Lung (tissue), 11 donors: ENCODE measurements at regions not wholly inside any gene's neighbourhood (a gene's known extent, or its start where the extent isn't known, plus 50 kb on each side); places are given as distances from the start of the nearest gene placed in this dataset.

Experiments used
- ATAC-seq: fragments of 200-7000 bp; cut with Tn5 transposase; one replicate; pipeline ENCODE4 v1.9.1; 2020; ENCODE audit warnings: moderate number of reproducible peaks; ENCODE audit not compliant: insufficient read depth, low FRiP score
- DNase-seq, 3 donors: peaks; one replicate each; pipeline ENCODE4 v3.0.0-alpha.2; 2013 to 2017
- H3K27ac ChIP-seq, 2 donors: one replicate each; pipeline ENCODE4 v1.5.1; 2013; ENCODE audit warnings: mild to moderate bottlenecking in 2 of 2, moderate library complexity in 2 of 2, control low read depth in 1 of 2, inconsistent platforms in 1 of 2, low read depth in 1 of 2, low read length in 1 of 2
- H3K27me3 ChIP-seq, 3 donors: one replicate each; pipeline ENCODE4 v1.5.1; 2013; ENCODE audit warnings: low read length in 2 of 3; ENCODE audit not compliant: control insufficient read depth in 3 of 3, insufficient read depth in 3 of 3
- H3K36me3 ChIP-seq, 4 donors: one replicate each; pipeline ENCODE4 v1.5.1; 2013; ENCODE audit warnings: low read length in 4 of 4, mild to moderate bottlenecking in 1 of 4, moderate library complexity in 1 of 4; ENCODE audit not compliant: control insufficient read depth in 4 of 4, insufficient read depth in 4 of 4
- H3K4me1 ChIP-seq, 5 donors: one replicate each; pipeline ENCODE4 v1.5.1; 2013; ENCODE audit warnings: low read length in 5 of 5, mild to moderate bottlenecking in 2 of 5, moderate library complexity in 1 of 5; ENCODE audit not compliant: control insufficient read depth in 5 of 5, insufficient read depth in 5 of 5
- H3K4me3 ChIP-seq: one replicate; pipeline ENCODE4 v1.5.1; 2013; ENCODE audit warnings: mild to moderate bottlenecking, control low read depth, moderate library complexity
- H3K9ac ChIP-seq, 2 donors: one replicate each; pipeline ENCODE4 v1.5.1; 2013; ENCODE audit warnings: low read length in 2 of 2, control low read depth in 1 of 2; ENCODE audit not compliant: insufficient read depth in 1 of 2
- H3K9me3 ChIP-seq, 4 donors: one replicate each; pipeline ENCODE4 v1.5.1; 2013; ENCODE audit warnings: low read length in 3 of 4, mild to moderate bottlenecking in 1 of 4, moderate library complexity in 1 of 4; ENCODE audit not compliant: control insufficient read depth in 4 of 4, insufficient read depth in 3 of 4
- WGBS, 2 donors: extraction: QIAGEN DNeasy Blood & Tissue Kit; methylation state at CpG; one replicate each; pipeline ENCODE4 v1.1.7; 2013; 5-methylcytosine and 5-hydroxymethylcytosine counted together
- TF ChIP-seq, protein P1 (sequence below): IDR thresholded peaks from 2 replicates; pipeline ENCODE4 v1.5.1; 2012; ENCODE audit warnings: mild to moderate bottlenecking; ENCODE audit errors: control extremely low read depth, extremely low read depth
- donor health status: control.
- donor health status: control.
- donor health status: Bipolar disorder and iron deficiency.
- donor health status: healthy.
- donor health status: DM: yes; HTN: yes; CAD: no.

DNA sequence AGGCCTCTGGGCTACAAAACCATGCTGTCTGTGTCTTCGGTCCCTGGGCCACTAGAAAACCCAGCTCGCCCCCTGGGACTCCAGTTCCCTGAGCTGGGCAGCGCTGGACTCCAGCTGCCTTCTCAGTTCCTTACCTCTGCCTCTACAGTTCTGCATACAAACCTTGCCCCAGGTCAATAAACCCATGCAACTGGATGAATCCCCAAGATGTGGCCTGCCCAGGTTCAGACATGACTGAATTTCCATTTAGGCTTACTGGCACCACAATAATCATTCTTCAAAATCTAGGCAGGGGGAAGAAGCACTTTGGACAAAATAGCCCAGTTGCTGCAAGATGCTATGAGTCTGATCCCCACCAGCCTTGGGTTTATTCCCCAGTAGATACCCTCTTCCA is 159.5 kb downstream of the RRAGC start:
- Histone ChIP-seq H3K27ac (no peak overlapping the region), H3K27me3 (peaks cover 4 to 9% (median 4%) of the 10 kb centered on the region in 3 donors), H3K4me1 (no peaks in the 10 kb centered on the region), H3K36me3 (no peaks in the 10 kb centered on the region), H3K4me3 (no peak overlapping the region), H3K9me3 (peaks cover 0 to 4% (median 0%) of the 10 kb centered on the region in 4 donors), H3K9ac (no peak overlapping the region)
- no peak for DNase-seq
- WGBS, 2 donors: 92 to 94% methylated on average over 3 of the region's 3 CpGs
- TF ChIP-seq, protein P1, sequence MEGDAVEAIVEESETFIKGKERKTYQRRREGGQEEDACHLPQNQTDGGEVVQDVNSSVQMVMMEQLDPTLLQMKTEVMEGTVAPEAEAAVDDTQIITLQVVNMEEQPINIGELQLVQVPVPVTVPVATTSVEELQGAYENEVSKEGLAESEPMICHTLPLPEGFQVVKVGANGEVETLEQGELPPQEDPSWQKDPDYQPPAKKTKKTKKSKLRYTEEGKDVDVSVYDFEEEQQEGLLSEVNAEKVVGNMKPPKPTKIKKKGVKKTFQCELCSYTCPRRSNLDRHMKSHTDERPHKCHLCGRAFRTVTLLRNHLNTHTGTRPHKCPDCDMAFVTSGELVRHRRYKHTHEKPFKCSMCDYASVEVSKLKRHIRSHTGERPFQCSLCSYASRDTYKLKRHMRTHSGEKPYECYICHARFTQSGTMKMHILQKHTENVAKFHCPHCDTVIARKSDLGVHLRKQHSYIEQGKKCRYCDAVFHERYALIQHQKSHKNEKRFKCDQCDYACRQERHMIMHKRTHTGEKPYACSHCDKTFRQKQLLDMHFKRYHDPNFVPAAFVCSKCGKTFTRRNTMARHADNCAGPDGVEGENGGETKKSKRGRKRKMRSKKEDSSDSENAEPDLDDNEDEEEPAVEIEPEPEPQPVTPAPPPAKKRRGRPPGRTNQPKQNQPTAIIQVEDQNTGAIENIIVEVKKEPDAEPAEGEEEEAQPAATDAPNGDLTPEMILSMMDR: no peak
- ATAC-seq: no peak

DNA sequence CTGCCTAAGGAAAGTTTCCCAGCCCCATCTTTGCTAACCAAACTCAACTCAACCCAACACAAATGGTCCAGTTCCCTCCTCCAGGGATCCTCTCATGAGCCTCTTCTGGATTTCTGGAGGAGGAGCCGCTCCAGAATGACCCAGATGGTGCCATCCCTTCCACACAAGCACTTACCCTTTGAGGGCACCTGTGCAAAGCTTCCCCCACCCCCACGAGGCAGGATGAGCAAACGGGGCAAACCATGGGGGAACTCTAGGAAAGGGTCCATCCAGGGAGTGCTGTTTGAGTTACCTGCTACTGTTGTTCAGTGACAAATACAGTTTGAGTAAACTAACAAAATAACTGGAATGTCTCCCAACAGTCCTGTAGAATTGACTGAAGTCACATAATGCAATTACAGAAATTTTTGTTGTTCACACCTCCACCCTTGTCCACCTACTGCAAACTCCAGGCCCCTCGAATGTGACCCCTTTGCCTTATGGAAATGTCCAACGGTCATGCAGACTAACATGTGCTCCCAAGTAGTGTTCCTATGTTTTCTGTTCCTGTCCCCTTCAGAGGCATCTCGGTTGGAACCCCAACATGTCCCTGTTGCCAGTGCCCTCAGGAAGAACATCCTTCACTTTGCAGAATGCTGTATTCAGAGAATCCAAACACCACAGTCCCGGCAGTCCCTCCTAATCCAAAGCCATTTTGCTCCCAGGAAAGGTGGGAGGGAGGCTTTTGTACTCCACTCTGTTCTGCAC is 160.1 kb downstream of the RRAGC start:
- H3K27me3 ChIP-seq: peaks cover 4 to 9% (median 4%) of the 10 kb centered on the region in 3 donors
- no peak overlapping the region for H3K4me3 ChIP-seq
- H3K4me1 ChIP-seq: no peaks in the 10 kb centered on the region
- DNase-seq: no peak
- no peak for ATAC-seq
- no peak overlapping the region for H3K27ac ChIP-seq
- H3K9me3 ChIP-seq: peaks cover 0 to 3% (median 0%) of the 10 kb centered on the region in 4 donors
- H3K9ac ChIP-seq: no peak overlapping the region
- H3K36me3 ChIP-seq: no peaks in the 10 kb centered on the region
- WGBS, 2 donors: 68 to 77% methylated on average over 7 of the region's 7 CpGs
- TF ChIP-seq, protein P1: no peak

DNA sequence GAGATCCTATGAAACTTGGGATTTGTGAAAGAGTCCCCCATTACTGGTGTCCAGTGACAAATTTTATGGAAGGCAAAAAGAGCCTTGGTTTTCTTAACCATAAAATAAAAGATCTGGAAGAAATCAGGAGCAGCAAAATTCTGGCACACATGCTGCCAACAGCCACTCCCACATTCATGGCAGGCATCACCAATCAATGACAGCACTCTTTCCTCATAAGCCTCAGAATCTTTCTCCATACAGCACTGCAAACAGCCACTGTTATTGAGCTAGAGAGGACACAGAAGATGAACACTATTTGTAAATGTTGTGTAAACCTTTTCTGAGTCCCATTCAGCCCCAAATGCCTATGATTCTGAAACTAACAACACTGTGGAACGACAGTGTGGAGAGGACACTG is 162.2 kb downstream of the RRAGC start:
- Histone ChIP-seq H3K9me3 (peaks cover 0 to 6% (median 0%) of the 10 kb centered on the region in 4 donors), H3K27me3 (peaks cover 0 to 6% (median 4%) of the 10 kb centered on the region in 3 donors), H3K36me3 (no peaks in the 10 kb centered on the region), H3K4me3 (no peak overlapping the region), H3K27ac (no peak overlapping the region), H3K9ac (no peak overlapping the region), H3K4me1 (no peaks in the 10 kb centered on the region)
- DNase-seq (no peak), ATAC-seq (no peak)
- 65 to 74% methylated on average over 1 of the region's 1 CpG for WGBS, 2 donors
- TF ChIP-seq, protein P1: no peak
